ENCODE measurements at regions not wholly inside any gene's neighbourhood (a gene's known extent, or its start where the extent isn't known, plus 50 kb on each side); places are given as distances from the start of the nearest gene placed in this dataset.

- TF ChIP-seq, protein P1, sequence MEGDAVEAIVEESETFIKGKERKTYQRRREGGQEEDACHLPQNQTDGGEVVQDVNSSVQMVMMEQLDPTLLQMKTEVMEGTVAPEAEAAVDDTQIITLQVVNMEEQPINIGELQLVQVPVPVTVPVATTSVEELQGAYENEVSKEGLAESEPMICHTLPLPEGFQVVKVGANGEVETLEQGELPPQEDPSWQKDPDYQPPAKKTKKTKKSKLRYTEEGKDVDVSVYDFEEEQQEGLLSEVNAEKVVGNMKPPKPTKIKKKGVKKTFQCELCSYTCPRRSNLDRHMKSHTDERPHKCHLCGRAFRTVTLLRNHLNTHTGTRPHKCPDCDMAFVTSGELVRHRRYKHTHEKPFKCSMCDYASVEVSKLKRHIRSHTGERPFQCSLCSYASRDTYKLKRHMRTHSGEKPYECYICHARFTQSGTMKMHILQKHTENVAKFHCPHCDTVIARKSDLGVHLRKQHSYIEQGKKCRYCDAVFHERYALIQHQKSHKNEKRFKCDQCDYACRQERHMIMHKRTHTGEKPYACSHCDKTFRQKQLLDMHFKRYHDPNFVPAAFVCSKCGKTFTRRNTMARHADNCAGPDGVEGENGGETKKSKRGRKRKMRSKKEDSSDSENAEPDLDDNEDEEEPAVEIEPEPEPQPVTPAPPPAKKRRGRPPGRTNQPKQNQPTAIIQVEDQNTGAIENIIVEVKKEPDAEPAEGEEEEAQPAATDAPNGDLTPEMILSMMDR (IDR thresholded peaks at IDR 0.05) = no peak
- TF ChIP-seq EP300 (IDR thresholded peaks at IDR 0.05; ENCODE audit: low read depth) = no peak
- TF ChIP-seq POLR2A (IDR thresholded peaks at IDR 0.05) = no peak
Observed at GRCh38 chr6:134442073-134442472, 124.2 kb upstream of the SGK1 start.

Data from transverse colon (tissue), 3 donors.